Mesodermal cell (in vitro differentiated cells): ENCODE measurements at regions not wholly inside any gene's neighbourhood (a gene's known extent, or its start where the extent isn't known, plus 50 kb on each side); places are given as distances from the start of the nearest gene placed in this dataset.

Experiments
- H3K27ac ChIP-seq: 2 replicates; pipeline ENCODE4 v1.7.0; 2013; ENCODE audit warnings: mild to moderate bottlenecking, low read depth, low read length, moderate library complexity; ENCODE audit not compliant: severe bottlenecking
- H3K36me3 ChIP-seq: 2 replicates; pipeline ENCODE4 v1.7.1; 2013; ENCODE audit warnings: mild to moderate bottlenecking, low read length, moderate library complexity; ENCODE audit not compliant: control insufficient read depth, insufficient read depth
- H3K4me1 ChIP-seq: one replicate; pipeline ENCODE4 v1.7.1; 2013; ENCODE audit warnings: mild to moderate bottlenecking, low read length; ENCODE audit not compliant: insufficient read depth, control insufficient read depth, poor library complexity, severe bottlenecking
- H3K4me3 ChIP-seq: 2 replicates; pipeline ENCODE4 v1.7.0; 2013; ENCODE audit warnings: low read length, control low read depth, mild to moderate bottlenecking; ENCODE audit not compliant: insufficient read depth, poor library complexity, severe bottlenecking; ENCODE audit errors: extremely low read depth
- H3K9me3 ChIP-seq: 2 replicates; pipeline ENCODE4 v1.7.1; 2013; ENCODE audit warnings: mild to moderate bottlenecking, low read length, moderate library complexity; ENCODE audit not compliant: control insufficient read depth
- WGBS, 2 experiments: methylation state at CpG; one replicate each; pipeline ENCODE4 v1.1.5; 2013; ENCODE audit warnings: missing lambda C conversion rate in 2 of 2; ENCODE audit not compliant: insufficient coverage in 2 of 2; 5-methylcytosine and 5-hydroxymethylcytosine counted together

DNA sequence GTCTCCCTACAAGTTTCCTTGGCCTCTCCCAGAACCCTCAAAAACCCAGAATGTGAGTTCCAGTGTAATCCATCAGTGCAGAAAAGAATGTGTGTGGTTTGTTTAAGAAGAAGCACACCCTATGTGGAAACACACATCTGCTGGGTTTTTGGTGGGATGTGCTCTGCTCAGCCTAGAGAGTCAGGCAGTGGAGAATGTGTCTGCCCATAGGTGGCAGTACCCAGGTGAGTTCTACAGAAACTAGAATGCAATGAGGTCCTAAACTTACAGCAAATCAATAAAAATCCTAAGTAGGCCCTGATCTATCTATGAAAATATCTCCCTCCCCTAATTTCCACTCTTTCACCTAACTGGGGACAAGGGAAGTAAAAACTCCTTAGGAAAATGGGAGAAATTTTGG lies 437.3 kb downstream of the DHX35 start:
- no peaks in the 10 kb centered on the region for H3K36me3 ChIP-seq
- no peaks in the 10 kb centered on the region for H3K4me1 ChIP-seq

DNA sequence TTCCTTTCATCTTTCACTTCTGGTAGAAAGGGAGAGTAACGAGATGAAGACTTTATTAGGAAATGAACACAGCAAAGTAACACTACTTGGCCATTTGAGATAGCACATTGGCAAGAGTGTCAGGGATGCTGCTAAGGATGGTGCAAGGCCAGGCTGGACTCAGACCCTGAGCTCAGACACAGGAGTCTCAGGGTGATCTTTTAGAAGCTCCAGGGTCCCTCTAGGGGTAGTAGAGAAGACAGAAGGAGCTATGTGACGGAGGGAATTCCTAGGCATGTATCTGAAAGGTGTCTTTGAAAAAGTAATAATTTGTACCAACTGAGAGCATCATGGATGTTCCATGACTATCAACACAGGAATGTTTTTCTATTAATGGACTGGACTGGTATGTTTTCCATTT lies 436.5 kb downstream of the DHX35 start:
- Histone ChIP-seq H3K36me3 (no peaks in the 10 kb centered on the region), H3K4me1 (no peaks in the 10 kb centered on the region), H3K9me3 (no peaks in the 10 kb centered on the region), H3K27ac (no peak overlapping the region), H3K4me3 (no peak overlapping the region)
- 80% methylated on average over 1 of the region's 2 CpGs; no CpG with 5 or more reads in 1 of the 2 experiments for WGBS, 2 experiments

More for the DNA sequence above, 437.3 kb downstream of the DHX35 start:
- H3K27ac ChIP-seq = no peak overlapping the region
- H3K4me3 ChIP-seq = no peak overlapping the region
- H3K9me3 ChIP-seq = no peaks in the 10 kb centered on the region

DNA sequence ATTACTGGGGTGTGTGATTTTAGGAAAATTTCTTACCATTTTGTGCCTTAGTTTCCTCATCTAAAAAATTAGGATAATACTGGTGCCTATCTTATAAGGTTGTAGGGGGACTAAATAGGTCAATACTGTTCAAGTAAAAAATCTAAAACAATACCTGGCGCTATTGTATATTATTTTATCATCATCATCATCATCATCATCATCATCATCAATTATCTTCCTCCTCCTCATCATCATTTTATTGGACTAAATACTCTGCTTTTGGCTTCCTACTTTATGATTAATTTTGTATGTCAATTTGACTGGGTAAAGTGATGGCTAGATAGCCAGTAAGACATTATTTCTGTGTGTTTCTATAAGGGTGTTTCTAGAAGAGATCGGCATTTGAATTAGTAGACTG lies 435.5 kb downstream of the DHX35 start:
- Histone ChIP-seq H3K4me3 (no peak overlapping the region), H3K4me1 (no peaks in the 10 kb centered on the region), H3K36me3 (no peaks in the 10 kb centered on the region), H3K9me3 (no peaks in the 10 kb centered on the region), H3K27ac (no peak overlapping the region)
- 100% methylated on average over 1 of the region's 2 CpGs for WGBS, 2 experiments

DNA sequence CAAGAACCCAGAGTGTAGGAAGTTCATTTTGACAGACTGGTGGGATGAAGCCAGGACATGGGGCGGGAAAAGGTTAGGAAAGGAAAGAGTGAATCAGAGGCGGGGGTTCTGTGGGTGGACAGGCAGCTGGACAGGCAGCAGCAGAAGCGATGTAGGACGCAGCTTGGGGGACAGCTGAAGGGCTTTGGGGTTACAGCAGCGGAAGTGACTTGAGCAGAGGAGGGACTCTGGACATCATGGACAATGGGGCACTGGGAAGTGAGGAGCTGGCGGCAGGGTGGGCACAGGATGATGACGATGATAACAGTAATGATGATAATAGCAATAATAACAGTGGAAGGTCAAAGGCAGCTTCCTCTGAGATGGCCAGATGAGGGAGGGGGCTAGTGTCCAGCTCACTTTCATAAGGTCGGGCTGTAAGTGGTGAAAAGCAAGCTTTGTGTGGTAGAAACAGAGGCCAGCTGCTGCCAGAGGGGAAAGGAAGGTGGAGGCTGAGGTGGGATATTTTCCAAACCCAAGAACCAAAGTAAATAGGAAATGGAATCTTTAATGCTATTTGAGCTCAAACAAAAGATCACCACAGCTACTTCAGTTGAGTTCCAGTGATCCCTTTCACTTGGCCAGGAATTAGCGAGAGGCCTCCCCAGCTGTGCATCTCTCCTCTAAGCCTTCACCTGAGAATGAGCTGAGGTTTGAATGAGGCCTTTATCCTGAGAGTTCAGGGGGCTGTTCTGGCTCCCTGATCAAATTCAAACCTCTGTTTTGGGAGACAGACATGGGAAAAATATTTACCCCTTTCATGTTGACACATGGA lies 433.5 kb downstream of the DHX35 start:
- no peaks in the 10 kb centered on the region for H3K36me3 ChIP-seq
- no peaks in the 10 kb centered on the region for H3K9me3 ChIP-seq
- no peaks in the 10 kb centered on the region for H3K4me1 ChIP-seq
- 90 to 96% methylated on average over 8 of the region's 9 CpGs for WGBS, 2 experiments
- no peak overlapping the region for H3K4me3 ChIP-seq
- H3K27ac ChIP-seq = no peak overlapping the region

DNA sequence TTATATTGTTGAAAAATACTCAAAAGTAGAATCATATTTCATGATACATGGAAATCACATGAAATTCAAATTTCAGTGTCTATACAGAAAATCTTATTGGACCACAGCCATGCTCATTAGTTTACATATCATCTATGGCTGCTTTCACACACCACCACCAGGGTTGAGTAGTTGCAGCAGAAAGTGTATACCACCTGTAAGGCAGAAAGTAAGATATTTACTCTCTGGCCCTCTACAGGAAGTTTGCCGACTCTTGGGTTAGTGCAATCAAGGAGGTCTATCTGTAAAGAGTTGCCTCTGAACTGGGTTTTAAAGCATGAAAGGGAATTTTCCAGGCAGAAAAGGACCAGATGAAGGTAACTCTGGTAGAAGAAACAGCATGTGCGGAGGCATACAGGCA lies 432.3 kb downstream of the DHX35 start:
- Histone ChIP-seq H3K4me3 (no peak overlapping the region), H3K4me1 (no peaks in the 10 kb centered on the region), H3K27ac (no peak overlapping the region), H3K9me3 (no peaks in the 10 kb centered on the region), H3K36me3 (no peaks in the 10 kb centered on the region)
- WGBS, 2 experiments = 85 to 100% methylated on average over 1 to 2 of the region's 2 CpGs

DNA sequence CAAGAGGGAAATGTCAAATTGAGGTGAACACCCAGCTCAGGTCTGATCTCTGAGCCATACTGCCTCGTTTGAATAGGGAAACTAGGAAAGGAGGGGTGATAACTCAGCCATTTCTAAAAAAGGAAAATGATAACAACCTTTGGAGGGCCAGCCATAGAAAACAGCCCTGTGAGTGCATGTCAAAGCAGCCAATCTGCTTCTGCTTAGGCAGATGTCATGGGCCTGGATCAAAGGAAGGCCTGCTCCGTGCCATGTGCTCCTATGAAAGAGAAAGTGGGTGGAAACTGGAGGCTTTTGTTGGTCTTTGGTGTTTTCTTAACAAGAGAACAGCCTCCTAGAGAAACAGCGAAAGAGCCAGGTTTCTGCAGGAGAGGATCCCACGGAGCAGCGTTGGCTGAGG lies 428.0 kb downstream of the DHX35 start:
- H3K4me1 ChIP-seq = no peaks in the 10 kb centered on the region
- H3K36me3 ChIP-seq = no peaks in the 10 kb centered on the region
- WGBS, 2 experiments = 83 to 90% methylated on average over 3 to 5 of the region's 5 CpGs
- no peaks in the 10 kb centered on the region for H3K9me3 ChIP-seq
- no peak overlapping the region for H3K4me3 ChIP-seq
- H3K27ac ChIP-seq = no peak overlapping the region

DNA sequence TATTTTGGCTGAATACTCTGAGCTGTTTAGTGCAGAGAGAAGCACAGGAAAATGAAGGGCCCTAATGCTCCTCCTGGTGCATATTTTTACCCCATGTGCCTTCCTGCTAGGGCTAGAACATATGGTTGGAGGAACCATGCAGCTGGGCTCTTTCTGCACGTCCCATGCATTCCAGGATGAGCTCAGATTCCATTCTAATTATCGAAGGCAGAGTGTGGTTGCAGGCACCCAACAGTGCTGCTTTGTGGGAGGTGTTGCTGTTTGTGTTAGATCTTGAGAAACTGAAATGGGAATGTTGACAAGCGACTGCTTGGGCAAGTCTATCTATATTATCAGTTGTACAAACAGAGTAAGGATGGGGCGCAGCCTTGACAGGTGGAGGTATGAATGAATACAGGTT lies 419.5 kb downstream of the DHX35 start:
- no peaks in the 10 kb centered on the region for H3K4me1 ChIP-seq
- no peaks in the 10 kb centered on the region for H3K9me3 ChIP-seq
- H3K36me3 ChIP-seq = no peaks in the 10 kb centered on the region
- H3K27ac ChIP-seq = no peak overlapping the region
- no peak overlapping the region for H3K4me3 ChIP-seq
- 53 to 60% methylated on average over 1 to 3 of the region's 4 CpGs for WGBS, 2 experiments

DNA sequence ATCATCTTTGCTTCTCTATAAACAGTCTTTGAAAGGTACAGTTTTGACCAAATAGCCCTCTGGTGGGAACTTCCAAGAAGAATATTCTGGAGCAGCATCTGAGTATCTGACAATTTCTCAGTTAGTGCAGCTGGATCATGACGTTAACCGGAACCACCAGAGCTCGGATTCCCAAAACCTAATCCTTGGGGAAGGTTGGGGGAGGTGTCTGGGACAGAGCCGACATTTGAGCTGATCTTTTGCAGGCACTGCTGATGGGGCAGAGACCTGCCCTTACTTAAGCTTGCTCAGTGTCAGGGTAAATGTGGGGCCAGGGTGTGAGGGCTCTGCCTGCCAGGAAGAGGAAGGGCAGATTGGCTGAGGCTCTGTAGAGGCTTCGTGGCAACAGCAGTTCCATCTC lies 416.6 kb downstream of the DHX35 start:
- H3K36me3 ChIP-seq = no peaks in the 10 kb centered on the region
- no peak overlapping the region for H3K27ac ChIP-seq
- no peak overlapping the region for H3K4me3 ChIP-seq
- WGBS, 2 experiments = 67 to 84% methylated on average over 3 to 5 of the region's 5 CpGs
- H3K4me1 ChIP-seq = no peaks in the 10 kb centered on the region
- no peaks in the 10 kb centered on the region for H3K9me3 ChIP-seq

DNA sequence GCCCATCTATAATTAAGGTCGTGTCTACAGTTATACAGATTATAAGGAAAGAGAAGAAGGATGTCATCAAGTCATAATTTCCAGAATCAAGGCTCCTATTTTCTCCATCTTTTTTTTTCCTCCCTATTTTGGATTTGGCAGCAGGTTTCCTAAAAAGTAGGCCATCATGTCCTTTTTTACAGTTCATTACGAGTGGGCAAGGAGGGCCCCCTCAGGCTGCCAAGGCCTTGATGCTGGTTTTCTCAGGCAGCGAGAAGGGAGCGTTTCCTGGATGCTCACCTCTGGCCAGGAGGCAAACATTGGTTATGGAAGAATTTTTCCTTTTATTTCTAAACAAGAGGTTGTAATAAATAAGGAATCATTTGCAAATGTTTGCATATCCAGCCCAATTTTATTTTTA lies 414.6 kb downstream of the DHX35 start:
- WGBS, 2 experiments = 90 to 100% methylated on average over 1 to 2 of the region's 4 CpGs
- no peaks in the 10 kb centered on the region for H3K9me3 ChIP-seq
- H3K36me3 ChIP-seq = no peaks in the 10 kb centered on the region
- H3K4me3 ChIP-seq = no peak overlapping the region
- H3K4me1 ChIP-seq = no peaks in the 10 kb centered on the region
- H3K27ac ChIP-seq = no peak overlapping the region

DNA sequence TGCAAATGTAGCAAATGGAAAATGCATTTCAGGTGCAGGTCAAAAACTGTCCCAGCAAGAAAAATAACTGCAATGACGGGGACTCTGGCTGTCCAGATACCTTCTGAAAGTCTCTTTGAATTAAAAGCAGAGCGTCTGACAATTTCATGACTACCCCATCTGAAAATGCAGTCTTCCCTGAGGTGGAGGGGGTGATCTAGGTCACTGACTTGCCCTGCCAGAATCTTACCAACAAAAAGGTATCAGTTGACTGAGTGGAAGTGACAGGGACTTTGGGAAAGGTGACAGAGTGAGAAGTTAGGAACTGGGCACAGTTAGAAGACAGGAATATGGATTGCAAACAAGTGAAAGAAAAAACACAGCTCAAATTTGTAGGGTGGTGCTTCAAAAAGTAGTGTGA lies 402.2 kb downstream of the DHX35 start:
- Histone ChIP-seq H3K36me3 (no peaks in the 10 kb centered on the region), H3K27ac (no peak overlapping the region), H3K4me3 (no peak overlapping the region), H3K9me3 (no peaks in the 10 kb centered on the region), H3K4me1 (no peaks in the 10 kb centered on the region)
- WGBS, 2 experiments = 64 to 77% methylated on average over 1 to 2 of the region's 2 CpGs

DNA sequence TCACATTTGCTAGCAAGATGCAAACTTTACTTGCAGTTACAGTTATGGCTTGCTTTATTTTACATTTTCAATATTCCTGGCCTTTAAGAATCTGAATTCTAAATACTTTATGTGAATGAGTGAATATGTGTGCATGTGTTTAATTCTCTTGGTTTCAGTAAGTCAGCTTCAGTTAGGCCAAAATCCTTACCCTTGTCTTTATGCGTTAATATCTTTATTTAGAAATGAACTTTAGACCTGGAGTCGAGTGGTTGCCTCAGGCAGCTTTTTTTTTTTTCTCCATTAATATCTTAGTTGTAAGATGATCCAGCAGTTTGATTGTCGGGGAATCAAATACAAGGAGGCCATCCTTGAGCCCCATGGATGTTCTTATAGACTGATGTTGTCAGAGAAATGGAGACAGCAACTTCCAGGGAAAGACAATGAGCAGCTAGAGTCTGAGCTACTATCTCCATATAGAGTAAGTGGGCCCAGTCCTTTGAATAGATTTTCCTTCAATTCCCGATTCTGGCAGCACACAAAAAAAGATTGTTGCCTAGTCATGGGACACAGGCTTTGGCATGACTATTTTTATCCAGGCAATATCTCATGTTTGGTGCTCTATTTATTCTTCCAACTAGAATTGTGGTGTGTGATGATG lies 398.0 kb downstream of the DHX35 start:
- Histone ChIP-seq H3K9me3 (no peaks in the 10 kb centered on the region), H3K36me3 (no peaks in the 10 kb centered on the region), H3K27ac (no peak overlapping the region), H3K4me1 (no peaks in the 10 kb centered on the region), H3K4me3 (no peak overlapping the region)
- WGBS, 2 experiments = 80 to 100% methylated on average over 1 of the region's 4 CpGs
